GM10266 (cell line): ENCODE measurements at regions not wholly inside any gene's neighbourhood (a gene's known extent, or its start where the extent isn't known, plus 50 kb on each side); places are given as distances from the start of the nearest gene placed in this dataset.

ENCODE experiments used
- DNase-seq: peaks from one replicate; pipeline ENCODE4 v3.0.0; 2012; ENCODE audit errors: extremely low spot score
- CTCF ChIP-seq: IDR thresholded peaks from 2 replicates; pipeline ENCODE4 v1.5.1; 2012; ENCODE audit warnings: mild to moderate bottlenecking, low read depth; ENCODE audit not compliant: control insufficient read depth, insufficient read depth; ENCODE audit errors: missing control alignments

- no peak for TF ChIP-seq CTCF
- DNase-seq, result no peak
Measured at GRCh38 chr12:92604786-92605185, 98.0 kb upstream of the PLEKHG7 start.

- DNase-seq, result no peak
- TF ChIP-seq CTCF, result no peak
Measured at GRCh38 chr12:92603741-92604432, 98.9 kb upstream of the PLEKHG7 start.

GRCh38 chr12:92602930-92603623, 99.7 kb upstream of the PLEKHG7 start:
- TF ChIP-seq CTCF, result no peak
- DNase-seq, result no peak

GRCh38 chr12:92602476-92602875, 100.3 kb upstream of the PLEKHG7 start:
- no peak for TF ChIP-seq CTCF
- no peak for DNase-seq

- no peak for DNase-seq
- no peak for TF ChIP-seq CTCF
Measured at GRCh38 chr12:92601680-92602079, 101.1 kb upstream of the PLEKHG7 start.

- no peak for DNase-seq
- no peak for TF ChIP-seq CTCF
Measured at GRCh38 chr12:92601176-92601575, 101.6 kb upstream of the PLEKHG7 start.

GRCh38 chr12:92600052-92600451, 102.7 kb upstream of the PLEKHG7 start:
- no peak for TF ChIP-seq CTCF
- no peak for DNase-seq
